ENCODE measurements at regions not wholly inside any gene's neighbourhood (a gene's known extent, or its start where the extent isn't known, plus 50 kb on each side); places are given as distances from the start of the nearest gene placed in this dataset.

GRCh38 chr6:85344996-85345395 lies 104.9 kb upstream of the NT5E start:
- no peak for TF ChIP-seq CTCF (IDR thresholded peaks at IDR 0.05; ENCODE audit: low read length)
- TF ChIP-seq EZH2 (optimal IDR thresholded peaks at IDR 0.05; ENCODE audit: low read depth, low read length) = no peak
- no peak for TF ChIP-seq EZH2phosphoT487 (IDR thresholded peaks at IDR 0.05; ENCODE audit: low read length)
